H1 (cell line): ENCODE measurements at regions not wholly inside any gene's neighbourhood (a gene's known extent, or its start where the extent isn't known, plus 50 kb on each side); places are given as distances from the start of the nearest gene placed in this dataset.

ENCODE experiments used
- CTCF ChIA-PET: fragments of 300-600 bp; sonication (Branson Sonifier 250); formaldehyde crosslinking; loops from one replicate; lab custom pipeline; 2021; ENCODE audit not compliant: partially characterized antibody; lab: Charles Lee
- POLR2A ChIA-PET: fragments of 300-600 bp; sonication (Branson Sonifier 250); formaldehyde crosslinking; loops from one replicate; lab custom pipeline; 2021; ENCODE audit warnings: inconsistent platforms; ENCODE audit not compliant: partially characterized antibody; lab: Charles Lee
- DNase-seq, 2 experiments: peaks; one replicate each; pipeline versions ENCODE4 v3.0.0 to v3.0.0-alpha.2; 2010 to 2022; ENCODE audit warnings: low spot score in 2 of 2, low read depth in 1 of 2, mixed read lengths in 1 of 2
- FAIRE-seq: peaks from 2 replicates; lab custom pipeline; 2011; peaks lifted over from hg19 to GRCh38; lab: Jason Lieb, UNC
- H2AFZ ChIP-seq: 2 replicates; pipeline ENCODE4 v1.8.1; 2012; ENCODE audit warnings: low read length, inconsistent platforms
- H2AK5ac ChIP-seq: 2 replicates; pipeline ENCODE4 v1.6.1; 2013; ENCODE audit warnings: low read depth, low read length
- H2BK120ac ChIP-seq: replicated peaks from 2 replicates; pipeline ENCODE3; 2013; ENCODE audit warnings: low read depth, low read length, inconsistent platforms
- H2BK12ac ChIP-seq: 2 replicates; pipeline ENCODE4 v1.6.1; 2013; ENCODE audit warnings: low read depth, low read length
- H2BK15ac ChIP-seq: 2 replicates; pipeline ENCODE4 v1.6.1; 2013; ENCODE audit warnings: low read length
- H2BK20ac ChIP-seq: 2 replicates; pipeline ENCODE4 v1.6.1; 2013; ENCODE audit warnings: low read length
- H2BK5ac ChIP-seq: 2 replicates; pipeline ENCODE4 v1.6.1; 2013; ENCODE audit warnings: low read depth, low read length
- H3K14ac ChIP-seq: 2 replicates; pipeline ENCODE4 v1.6.1; 2013; ENCODE audit warnings: inconsistent platforms; ENCODE audit not compliant: insufficient read length
- H3K18ac ChIP-seq: 2 replicates; pipeline ENCODE4 v1.6.1; 2013; ENCODE audit warnings: low read length; ENCODE audit errors: extremely low read depth
- H3K23ac ChIP-seq: 2 replicates; pipeline ENCODE4 v1.6.1; 2013; ENCODE audit warnings: inconsistent platforms; ENCODE audit not compliant: insufficient read length
- H3K23me2 ChIP-seq: 2 replicates; pipeline ENCODE4 v1.6.1; 2013; ENCODE audit warnings: low read depth, low read length
- H3K27ac ChIP-seq: 2 replicates; pipeline ENCODE4 v1.6.1; 2011; ENCODE audit warnings: low read depth, low read length, inconsistent platforms
- H3K27me3 ChIP-seq, 4 experiments: replicated peaks in 1 of 4; 1 replicate in 1 of 4; 2 replicates in 3 of 4; pipeline versions ENCODE4 v1.6.1 to v1.8.1; 2011 to 2013; ENCODE audit warnings: low read length in 3 of 4, mild to moderate bottlenecking in 3 of 4, inconsistent platforms in 2 of 4, mixed read lengths in 2 of 4, moderate library complexity in 1 of 4; ENCODE audit not compliant: control insufficient read depth in 3 of 4, insufficient read depth in 3 of 4; ENCODE audit errors: extremely low read depth in 1 of 4
- H3K36me3 ChIP-seq, 4 experiments: 2 replicates each; pipeline versions ENCODE4 v1.6.1 to v1.8.1; 2011 to 2013; ENCODE audit warnings: mild to moderate bottlenecking in 4 of 4, low read length in 3 of 4, moderate library complexity in 2 of 4, control low read depth in 1 of 4, inconsistent platforms in 1 of 4; ENCODE audit not compliant: insufficient read depth in 4 of 4, control insufficient read depth in 2 of 4
- H3K4ac ChIP-seq: replicated peaks from 2 replicates; pipeline ENCODE3; 2013; ENCODE audit warnings: low read length, low read depth, mixed read lengths, inconsistent platforms; ENCODE audit not compliant: insufficient read length
- H3K4me1 ChIP-seq, 4 experiments: replicated peaks in 1 of 4; 1 replicate in 1 of 4; 2 replicates in 3 of 4; pipeline versions ENCODE4 v1.6.1 to v1.8.1; 2011 to 2013; ENCODE audit warnings: low read length in 3 of 4, inconsistent platforms in 2 of 4, mixed read lengths in 1 of 4; ENCODE audit not compliant: insufficient read depth in 4 of 4, control insufficient read depth in 3 of 4
- H3K4me2 ChIP-seq, 2 experiments: 2 replicates each; pipeline versions ENCODE4 v1.6.1 to v1.8.1; 2011 to 2013; ENCODE audit warnings: low read depth in 2 of 2, low read length in 2 of 2, control low read depth in 1 of 2, inconsistent platforms in 1 of 2, mild to moderate bottlenecking in 1 of 2; ENCODE audit not compliant: insufficient read depth in 1 of 2
- H3K4me3 ChIP-seq, 4 experiments: fragments of 200-600, 300-600 bp in 1 of 4; sonication (generic), shearing (Covaris generic), sonication (Bioruptor Twin) in 1 of 4; 2 replicates each; pipeline versions ENCODE4 v1.5.1 to v1.8.1; 2011 to 2016; ENCODE audit warnings: low read length in 4 of 4, low read depth in 3 of 4, control low read depth in 2 of 4, inconsistent platforms in 2 of 4, mild to moderate bottlenecking in 2 of 4, mixed read lengths in 1 of 4, moderate library complexity in 1 of 4; ENCODE audit not compliant: insufficient read depth in 2 of 4; ENCODE audit errors: extremely low read depth in 1 of 4
- H3K56ac ChIP-seq: replicated peaks from 2 replicates; pipeline ENCODE3; 2013; ENCODE audit warnings: low read depth, mild to moderate bottlenecking, mixed read lengths, low read length, inconsistent platforms; ENCODE audit not compliant: insufficient read length
- H3K79me1 ChIP-seq: 2 replicates; pipeline ENCODE4 v1.6.1; 2013; ENCODE audit warnings: low read depth, low read length, control low read depth
- H3K79me2 ChIP-seq, 2 experiments: 2 replicates each; pipeline versions ENCODE4 v1.6.1 to v1.8.1; 2012 to 2013; ENCODE audit warnings: low read length in 2 of 2, mild to moderate bottlenecking in 2 of 2, inconsistent platforms in 1 of 2; ENCODE audit not compliant: insufficient read depth in 2 of 2, control insufficient read depth in 1 of 2
- H3K9ac ChIP-seq, 4 experiments: replicated peaks in 1 of 4; 1 replicate in 1 of 4; 2 replicates in 3 of 4; pipeline versions ENCODE4 v1.6.1 to v1.8.1; 2011 to 2013; ENCODE audit warnings: low read depth in 3 of 4, low read length in 3 of 4, control low read depth in 2 of 4, mild to moderate bottlenecking in 2 of 4, moderate library complexity in 2 of 4, inconsistent platforms in 1 of 4; ENCODE audit errors: extremely low read depth in 1 of 4
- H3K9me3 ChIP-seq, 2 experiments: 2 replicates each; pipeline versions ENCODE4 v1.6.1 to v1.8.1; 2012 to 2013; ENCODE audit warnings: mild to moderate bottlenecking in 2 of 2, moderate library complexity in 2 of 2, control low read depth in 1 of 2, inconsistent platforms in 1 of 2, low read depth in 1 of 2, low read length in 1 of 2, mixed read lengths in 1 of 2; ENCODE audit not compliant: insufficient read depth in 2 of 2
- H4K20me1 ChIP-seq, 2 experiments: replicated peaks in 1 of 2; 2 replicates each; pipeline versions ENCODE3 to v1.8.1; 2011 to 2013; ENCODE audit warnings: inconsistent platforms in 2 of 2, low read length in 2 of 2, mild to moderate bottlenecking in 1 of 2; ENCODE audit not compliant: insufficient read depth in 2 of 2, control insufficient read depth in 1 of 2
- H4K5ac ChIP-seq: 2 replicates; pipeline ENCODE4 v1.6.1; 2013; ENCODE audit warnings: low read length, low read depth, mixed read lengths, inconsistent platforms; ENCODE audit not compliant: insufficient read length
- H4K8ac ChIP-seq: 2 replicates; pipeline ENCODE4 v1.8.0; 2013; ENCODE audit warnings: mild to moderate bottlenecking, moderate library complexity, low read length, inconsistent platforms; ENCODE audit not compliant: insufficient read depth; ENCODE audit errors: extremely low read depth
- H4K91ac ChIP-seq: replicated peaks from 2 replicates; pipeline ENCODE3; 2013; ENCODE audit warnings: low read length, mixed read lengths, inconsistent platforms; ENCODE audit not compliant: insufficient read length
- BACH1 ChIP-seq: IDR thresholded peaks from 2 replicates; pipeline ENCODE4 v1.6.1; 2012; ENCODE audit warnings: low read length, improper control_type of control experiment
- BCL11A ChIP-seq, 2 experiments: IDR thresholded peaks; one replicate each; pipeline ENCODE4 v1.6.1; 2011; ENCODE audit warnings: low read depth in 2 of 2, low read length in 2 of 2, mild to moderate bottlenecking in 2 of 2
- CHD1 ChIP-seq: IDR thresholded peaks from 2 replicates; pipeline ENCODE4 v1.6.1; 2012; ENCODE audit warnings: low read depth, low read length, improper control_type of control experiment
- JUN ChIP-seq: IDR thresholded peaks from 2 replicates; pipeline ENCODE4 v1.6.1; 2011; ENCODE audit warnings: low read depth, mild to moderate bottlenecking, improper control_type of control experiment, low read length
- JUND ChIP-seq: IDR thresholded peaks from 2 replicates; pipeline ENCODE4 v1.6.1; 2011; ENCODE audit warnings: mild to moderate bottlenecking, improper control_type of control experiment, low read length
- NANOG ChIP-seq: IDR thresholded peaks from 2 replicates; pipeline ENCODE4 v1.6.1; 2011; ENCODE audit warnings: low read length, low read depth, mild to moderate bottlenecking, inconsistent platforms; ENCODE audit not compliant: insufficient read depth, poor library complexity, severe bottlenecking
- PHF8 ChIP-seq: fragments of 200-600 bp; sonication (generic); conservative IDR thresholded peaks from 2 replicates; pipeline ENCODE4 v1.7.1; 2012; ENCODE audit warnings: low read depth, mild to moderate bottlenecking, inconsistent platforms, low read length, moderate library complexity
- RBBP5 ChIP-seq: IDR thresholded peaks from 2 replicates; pipeline ENCODE4 v1.7.1; 2012; ENCODE audit warnings: low read depth, mild to moderate bottlenecking, inconsistent platforms, low read length, moderate library complexity, borderline replicate concordance
- SIX5 ChIP-seq: IDR thresholded peaks from 2 replicates; pipeline ENCODE4 v1.6.1; 2011; ENCODE audit warnings: mild to moderate bottlenecking, low read depth, low read length
- SP2 ChIP-seq: IDR thresholded peaks from 2 replicates; pipeline ENCODE4 v1.6.1; 2012; ENCODE audit warnings: mild to moderate bottlenecking, low read length, inconsistent platforms
- SP4 ChIP-seq: IDR thresholded peaks from 2 replicates; pipeline ENCODE4 v1.6.1; 2012; ENCODE audit warnings: low read length, inconsistent platforms
- TBP ChIP-seq: IDR thresholded peaks from 2 replicates; pipeline ENCODE4 v1.6.1; 2011; ENCODE audit warnings: low read depth, low read length, improper control_type of control experiment
- WGBS, 2 experiments: shearing (Covaris generic) in 1 of 2; methylation state at CpG; one replicate each; pipeline versions ENCODE4 v1.1.6 to v1.1.7; 2013 to 2015; ENCODE audit warnings: low lambda C conversion rate in 2 of 2, mixed read lengths in 2 of 2, inconsistent platforms in 1 of 2, low coverage in 1 of 2, missing lambda C conversion rate in 1 of 2; ENCODE audit not compliant: insufficient replicate concordance in 2 of 2, insufficient coverage in 1 of 2, insufficient read length in 1 of 2; ENCODE audit errors: extremely low coverage in 1 of 2, missing lambda C conversion rate in 1 of 2; 5-methylcytosine and 5-hydroxymethylcytosine counted together
- TF ChIP-seq, protein P1 (sequence below): IDR thresholded peaks from 2 replicates; pipeline ENCODE4 v1.6.1; 2011; ENCODE audit warnings: low read depth, mild to moderate bottlenecking, low read length; ENCODE audit not compliant: insufficient read depth

DNA sequence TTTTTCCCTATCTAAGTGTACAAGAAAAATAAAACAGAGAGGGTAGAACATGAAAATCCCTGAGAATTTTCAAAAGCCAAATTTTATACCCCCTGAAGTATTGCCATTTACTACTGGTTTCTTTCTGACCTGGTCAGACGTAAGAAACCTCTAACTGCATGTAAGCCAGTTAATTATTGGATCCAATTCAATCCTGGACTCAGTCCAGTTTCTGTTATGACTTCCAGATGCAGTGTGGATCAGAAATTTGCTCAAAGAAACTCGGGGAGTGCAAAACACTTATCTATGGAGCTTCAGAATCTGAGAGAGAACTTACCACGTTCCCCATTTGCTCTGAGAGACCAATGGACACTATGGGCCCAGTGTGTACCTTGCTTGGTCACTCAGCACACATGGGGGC lies 383.5 kb downstream of the KLHL4 start:
- Histone ChIP-seq H4K8ac (no peak overlapping the region), H2BK120ac (no peak overlapping the region), H2AFZ (no peak overlapping the region), H3K14ac (no peak overlapping the region), H2AK5ac (no peak overlapping the region), H2BK20ac (no peak overlapping the region), H3K79me1 (no peaks in the 10 kb centered on the region), H2BK12ac (no peak overlapping the region), H2BK5ac (no peak overlapping the region), H3K36me3 (no peaks in the 10 kb centered on the region), H3K18ac (no peak overlapping the region), H4K20me1 (no peaks in the 10 kb centered on the region), H3K79me2 (no peaks in the 10 kb centered on the region), H3K23me2 (no peaks in the 10 kb centered on the region), H3K9me3 (no peaks in the 10 kb centered on the region), H4K91ac (no peak overlapping the region), H3K4ac (no peak overlapping the region), H3K4me2 (no peak overlapping the region), H3K56ac (no peak overlapping the region), H2BK15ac (no peak overlapping the region), H3K4me1 (peaks cover 0 to 3% (median 1%) of the 10 kb centered on the region in 4 experiments; a peak in 2 of 7 replicates), H3K23ac (no peak overlapping the region), H4K5ac (no peak overlapping the region), H3K27me3 (no peaks in the 10 kb centered on the region), H3K27ac (no peak overlapping the region), H3K9ac (no peak overlapping the region), H3K4me3 (no peak overlapping the region)
- no peak for FAIRE-seq
- POLR2A ChIA-PET: no interaction called here
- CTCF ChIA-PET: no interaction called here
- DNase-seq: no peak
- TF ChIP-seq BCL11A (IDR thresholded peaks at IDR 0.05; ENCODE audit: low read depth in 2 of 2, low read length in 2 of 2) (no peak), SIX5 (no peak), SP2 (no peak), SP4 (no peak), RBBP5 (no peak), BACH1 (no peak), CHD1 (no peak), JUN (no peak), NANOG (no peak), TBP (no peak), PHF8 (no peak), JUND (no peak)
- TF ChIP-seq, protein P1, sequence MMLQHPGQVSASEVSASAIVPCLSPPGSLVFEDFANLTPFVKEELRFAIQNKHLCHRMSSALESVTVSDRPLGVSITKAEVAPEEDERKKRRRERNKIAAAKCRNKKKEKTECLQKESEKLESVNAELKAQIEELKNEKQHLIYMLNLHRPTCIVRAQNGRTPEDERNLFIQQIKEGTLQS: no peak
- 87% methylated on average over 3 of the region's 3 CpGs; no CpG with 5 or more reads in 1 of the 2 experiments for WGBS, 2 experiments
